Stimulated activated CD8-positive, alpha-beta memory T cell treated with anti-CD3 and anti-CD28 coated beads, Interleukin-4, amount 100 ng/mL, for 4 hours (primary cell): ENCODE measurements at regions not wholly inside any gene's neighbourhood (a gene's known extent, or its start where the extent isn't known, plus 50 kb on each side); places are given as distances from the start of the nearest gene placed in this dataset.
"Not testable (repeated sequence)": the region's sequence is repeated elsewhere in the genome, so short reads cannot be mapped to it uniquely, and the experiment has no call there.

Experiments used
- DNase-seq, 2 donors: peaks; one replicate each; pipeline ENCODE4 v3.0.0-alpha.2; 2020; ENCODE audit warnings: low read depth in 2 of 2, low spot score in 1 of 2

GRCh38 chr7:6988608-6989007, 162.5 kb upstream of the CCZ1B start:
- DNase-seq, result not testable (repeated sequence)

- not testable (repeated sequence) for DNase-seq
Observed at GRCh38 chr7:6989968-6990367, 163.9 kb upstream of the CCZ1B start.

GRCh38 chr7:6990426-6991152, 164.5 kb upstream of the CCZ1B start:
- DNase-seq, result not testable (repeated sequence)

GRCh38 chr7:6991169-6991611, 165.1 kb upstream of the CCZ1B start:
- peak in 1 of 2 donors; percentile 17 for DNase-seq

- DNase-seq, result not testable (repeated sequence)
Observed at GRCh38 chr7:6991686-6992085, 165.6 kb upstream of the CCZ1B start.

GRCh38 chr7:6992133-6992532, 166.1 kb upstream of the CCZ1B start:
- not testable (repeated sequence) for DNase-seq

- not testable (repeated sequence) for DNase-seq
Observed at GRCh38 chr7:6995026-6995425, 169.0 kb upstream of the CCZ1B start.

- not testable (repeated sequence) for DNase-seq
Observed at GRCh38 chr7:6995493-6996289, 169.6 kb upstream of the CCZ1B start.

- DNase-seq, result not testable (repeated sequence)
Observed at GRCh38 chr7:6999067-6999666, 173.1 kb upstream of the CCZ1B start.

GRCh38 chr7:7002418-7003062, 176.5 kb upstream of the CCZ1B start:
- DNase-seq, result no peak

GRCh38 chr7:7005303-7005702, 177.0 kb upstream of the C1GALT1 start:
- DNase-seq, result no peak

GRCh38 chr7:7005949-7006348, 176.4 kb upstream of the C1GALT1 start:
- not testable (repeated sequence) for DNase-seq

GRCh38 chr7:7011241-7011640, 171.1 kb upstream of the C1GALT1 start:
- DNase-seq, result not testable (repeated sequence)

GRCh38 chr7:7011751-7012150, 170.6 kb upstream of the C1GALT1 start:
- not testable (repeated sequence) for DNase-seq

GRCh38 chr7:7014827-7015595, 167.3 kb upstream of the C1GALT1 start:
- DNase-seq, result no peak

- DNase-seq, result no peak
Observed at GRCh38 chr7:7017707-7018280, 164.6 kb upstream of the C1GALT1 start.

- no peak for DNase-seq
Observed at GRCh38 chr7:7018290-7018689, 164.1 kb upstream of the C1GALT1 start.

GRCh38 chr7:7032221-7032620, 150.1 kb upstream of the C1GALT1 start:
- DNase-seq, result no peak

- no peak for DNase-seq
Observed at GRCh38 chr7:7035851-7036250, 146.5 kb upstream of the C1GALT1 start.

- DNase-seq, result not testable (repeated sequence)
Observed at GRCh38 chr7:7042286-7042893, 140.0 kb upstream of the C1GALT1 start.
